Neuronal stem cell (in vitro differentiated cells): ENCODE measurements at regions not wholly inside any gene's neighbourhood (a gene's known extent, or its start where the extent isn't known, plus 50 kb on each side); places are given as distances from the start of the nearest gene placed in this dataset.

Experiments used
- DNase-seq: peaks from one replicate; pipeline ENCODE4 v3.0.0-alpha.2; 2013; ENCODE audit warnings: low spot score
- H2AFZ ChIP-seq: one replicate; pipeline ENCODE4 v1.6.1; 2013; ENCODE audit warnings: mild to moderate bottlenecking, low read length, inconsistent platforms
- H2AK5ac ChIP-seq: 2 replicates; pipeline ENCODE4 v1.6.1; 2013; ENCODE audit warnings: low read depth, mild to moderate bottlenecking, inconsistent platforms, low read length, moderate library complexity, mixed read lengths
- H2BK120ac ChIP-seq: 2 replicates; pipeline ENCODE4 v1.6.1; 2013; ENCODE audit warnings: low read depth, mild to moderate bottlenecking, inconsistent platforms, low read length, moderate library complexity, mixed read lengths
- H2BK12ac ChIP-seq: one replicate; pipeline ENCODE4 v1.6.1; 2013; ENCODE audit warnings: low read length, inconsistent platforms
- H2BK15ac ChIP-seq: 2 replicates; pipeline ENCODE4 v1.6.1; 2013; ENCODE audit warnings: mild to moderate bottlenecking, low read length, inconsistent platforms, mixed read lengths
- H2BK5ac ChIP-seq: one replicate; pipeline ENCODE4 v1.6.1; 2013; ENCODE audit warnings: inconsistent platforms, mild to moderate bottlenecking, low read length, moderate library complexity
- H3K14ac ChIP-seq: one replicate; pipeline ENCODE4 v1.6.1; 2013; ENCODE audit warnings: low read length, inconsistent platforms
- H3K18ac ChIP-seq: 2 replicates; pipeline ENCODE4 v1.6.1; 2013; ENCODE audit warnings: low read length, inconsistent platforms
- H3K23ac ChIP-seq: 2 replicates; pipeline ENCODE4 v1.6.1; 2013; ENCODE audit warnings: low read depth, mild to moderate bottlenecking, mixed read lengths, low read length, inconsistent platforms; ENCODE audit not compliant: poor library complexity
- H3K27ac ChIP-seq: replicated peaks from 3 replicates; pipeline ENCODE4 v1.5.1; 2013; ENCODE audit warnings: low read length, inconsistent platforms
- H3K27me3 ChIP-seq, 3 experiments: 2 replicates each; pipeline ENCODE4 v1.6.1; 2013; ENCODE audit warnings: low read length in 3 of 3, mild to moderate bottlenecking in 2 of 3, inconsistent platforms in 1 of 3, low read depth in 1 of 3, mixed read lengths in 1 of 3, moderate library complexity in 1 of 3; ENCODE audit not compliant: control insufficient read depth in 3 of 3, insufficient read depth in 3 of 3
- H3K36me3 ChIP-seq, 2 donors: replicated peaks in 1 of 2; 2 replicates each; pipeline ENCODE4 v1.6.1; 2013; ENCODE audit warnings: low read length in 2 of 2; ENCODE audit not compliant: control insufficient read depth in 2 of 2, insufficient read depth in 2 of 2
- H3K4ac ChIP-seq: 2 replicates; pipeline ENCODE4 v1.6.1; 2013; ENCODE audit warnings: inconsistent platforms, mild to moderate bottlenecking, low read length, moderate library complexity
- H3K4me1 ChIP-seq, 2 donors: 1 replicate in 1 of 2; 2 replicates in 1 of 2; pipeline ENCODE4 v1.6.1; 2013; ENCODE audit warnings: low read length in 2 of 2, low read depth in 1 of 2; ENCODE audit not compliant: control insufficient read depth in 2 of 2, insufficient read depth in 1 of 2
- H3K4me2 ChIP-seq: one replicate; pipeline ENCODE4 v1.6.1; 2013; ENCODE audit warnings: mild to moderate bottlenecking, low read length, inconsistent platforms; ENCODE audit not compliant: insufficient read depth, poor library complexity, severe bottlenecking
- H3K4me3 ChIP-seq, 2 donors: 2 replicates each; pipeline ENCODE4 v1.5.1; 2013; ENCODE audit warnings: low read length in 2 of 2, mild to moderate bottlenecking in 2 of 2, inconsistent platforms in 1 of 2, moderate library complexity in 1 of 2
- H3K79me1 ChIP-seq: one replicate; pipeline ENCODE4 v1.6.1; 2013; ENCODE audit warnings: low read depth, mild to moderate bottlenecking, inconsistent platforms, low read length, moderate library complexity
- H3K9ac ChIP-seq: one replicate; pipeline ENCODE4 v1.6.1; 2013; ENCODE audit warnings: mild to moderate bottlenecking, low read depth, low read length, inconsistent platforms; ENCODE audit not compliant: poor library complexity
- H3K9me3 ChIP-seq, 2 donors: replicated peaks in 1 of 2; 2 replicates each; pipeline versions ENCODE3 to v1.6.1; 2013; ENCODE audit warnings: low read length in 2 of 2, mild to moderate bottlenecking in 2 of 2, inconsistent platforms in 1 of 2, low read depth in 1 of 2, mixed read lengths in 1 of 2, moderate library complexity in 1 of 2; ENCODE audit not compliant: control insufficient read depth in 2 of 2, insufficient read depth in 1 of 2
- H4K8ac ChIP-seq: one replicate; pipeline ENCODE4 v1.6.1; 2013; ENCODE audit warnings: low read depth, mild to moderate bottlenecking, inconsistent platforms, low read length, moderate library complexity
- H4K91ac ChIP-seq: one replicate; pipeline ENCODE4 v1.6.1; 2013; ENCODE audit warnings: low read length, low read depth, mild to moderate bottlenecking, inconsistent platforms; ENCODE audit not compliant: poor library complexity
- WGBS, 2 donors: extraction: QIAGEN DNeasy Blood & Tissue Kit; methylation state at CpG; one replicate each; pipeline ENCODE4 v1.1.7; 2013; ENCODE audit warnings: missing lambda C conversion rate in 2 of 2, mixed read lengths in 1 of 2; ENCODE audit not compliant: insufficient read length in 2 of 2, insufficient replicate concordance in 1 of 2; ENCODE audit errors: extremely low coverage in 2 of 2; 5-methylcytosine and 5-hydroxymethylcytosine counted together

DNA sequence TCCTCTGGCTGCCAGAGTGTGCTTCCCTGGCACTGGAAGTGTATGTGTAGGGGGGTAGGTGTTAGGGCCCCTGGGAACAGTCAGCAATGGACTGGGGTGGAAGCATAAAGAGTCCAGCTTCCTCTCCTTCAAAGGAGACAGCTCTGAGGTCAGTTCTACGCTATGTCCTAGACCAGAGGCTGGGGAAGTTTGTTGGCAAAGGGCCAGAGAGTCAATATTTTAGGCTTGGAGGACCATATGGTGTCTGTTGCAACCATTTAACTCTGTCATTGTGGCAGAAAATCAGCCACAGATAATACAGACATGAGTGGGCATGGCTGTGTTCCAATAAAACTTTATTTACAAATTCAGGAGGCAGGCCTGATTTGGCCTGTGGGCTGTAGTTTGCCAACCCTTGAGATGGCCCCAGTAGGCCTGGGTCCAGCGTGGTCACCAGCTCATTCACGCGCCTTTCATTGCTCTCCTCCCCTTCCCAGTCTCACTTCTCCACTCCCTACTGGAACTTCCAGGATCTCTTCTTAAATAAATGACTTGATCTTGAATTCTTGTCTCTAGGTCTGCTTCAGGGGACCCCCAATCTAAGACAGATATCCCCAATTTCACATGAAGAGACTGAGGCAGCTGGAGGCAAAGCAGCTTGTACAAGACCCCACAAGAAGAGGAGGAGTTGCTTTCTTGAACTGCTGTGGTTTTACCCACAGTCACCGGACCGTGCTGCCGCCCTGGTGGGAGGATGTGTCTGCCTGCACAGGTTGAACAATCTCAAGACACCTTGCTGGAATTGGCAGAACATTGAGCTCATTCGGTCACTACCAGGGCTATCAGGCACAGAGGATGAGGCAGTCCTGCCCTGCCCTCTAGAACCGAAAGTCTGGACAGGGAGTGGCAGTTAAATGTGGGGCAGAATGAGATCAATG is 162.4 kb upstream of the POU3F1 start:
- Histone ChIP-seq H2BK12ac (no peak overlapping the region), H3K4me2 (no peak overlapping the region), H3K4me1 (no peaks in the 10 kb centered on the region), H3K23ac (no peak overlapping the region), H3K4ac (no peak overlapping the region), H2AFZ (no peak overlapping the region), H3K79me1 (no peaks in the 10 kb centered on the region), H3K4me3 (no peak overlapping the region), H3K36me3 (no peaks in the 10 kb centered on the region), H3K27ac (no peak overlapping the region), H3K14ac (no peak overlapping the region), H3K9ac (no peak overlapping the region), H3K27me3 (peaks cover 0 to 16% (median 0%) of the 10 kb centered on the region in 3 experiments), H3K9me3 (no peaks in the 10 kb centered on the region), H4K8ac (no peak overlapping the region), H4K91ac (no peak overlapping the region), H2BK5ac (no peak overlapping the region), H2BK15ac (no peak overlapping the region), H3K18ac (no peak overlapping the region), H2BK120ac (no peak overlapping the region), H2AK5ac (peak overlapping the region; percentile 14)
- DNase-seq: no peak
- no CpG with 5 or more reads among the region's 9 CpGs for WGBS, 2 donors

GRCh38 chr1:38207906-38208305 is 161.3 kb upstream of the POU3F1 start:
- WGBS, 2 donors: no CpG with 5 or more reads among the region's 4 CpGs
- H2BK120ac ChIP-seq: no peak overlapping the region
- no peak overlapping the region for H3K9ac ChIP-seq

DNA sequence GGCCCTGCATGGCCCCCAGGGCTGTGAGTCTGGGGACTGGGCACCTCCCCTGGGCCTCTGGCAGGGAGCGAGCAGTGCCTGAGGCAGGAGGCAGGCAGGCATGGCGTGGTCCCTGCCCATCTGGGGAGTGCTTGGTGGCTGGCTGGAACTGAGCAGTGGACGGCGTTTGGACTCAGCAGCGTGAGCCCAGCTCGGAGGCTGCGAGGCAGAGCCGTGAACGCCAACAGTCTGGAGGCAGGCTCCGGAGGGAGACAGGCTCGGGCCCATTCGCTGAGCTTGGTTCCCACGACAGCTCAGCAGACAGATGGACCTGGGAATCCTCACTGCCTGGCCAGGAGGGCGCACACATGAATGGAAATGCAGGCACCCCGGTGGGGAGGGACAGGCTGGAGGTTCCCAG is 160.7 kb upstream of the POU3F1 start:
- Histone ChIP-seq H3K4me2 (no peak overlapping the region), H3K9me3 (no peaks in the 10 kb centered on the region), H3K36me3 (no peaks in the 10 kb centered on the region), H2AK5ac (peak overlapping the region; percentile 53), H4K8ac (no peak overlapping the region), H4K91ac (no peak overlapping the region), H3K14ac (peak overlapping the region; percentile 64), H3K9ac (no peak overlapping the region), H3K4ac (peak overlapping the region; percentile 54), H3K4me1 (no peaks in the 10 kb centered on the region), H3K27me3 (peaks cover 0 to 21% (median 0%) of the 10 kb centered on the region in 3 experiments), H2AFZ (no peak overlapping the region), H3K27ac (no peak overlapping the region), H3K23ac (peak overlapping the region; percentile 66), H3K18ac (peak overlapping the region; percentile 74), H2BK5ac (peak overlapping the region; percentile 14), H3K79me1 (no peaks in the 10 kb centered on the region), H2BK120ac (no peak overlapping the region), H2BK15ac (no peak overlapping the region), H3K4me3 (no peak overlapping the region), H2BK12ac (no peak overlapping the region)
- no peak for DNase-seq
- no CpG with 5 or more reads among the region's 15 CpGs for WGBS, 2 donors

More at GRCh38 chr1:38207906-38208305, 161.3 kb upstream of the POU3F1 start:
- peak overlapping the region; percentile 53 for H2AK5ac ChIP-seq
- H3K4me2 ChIP-seq: no peak overlapping the region
- no peak overlapping the region for H3K27ac ChIP-seq
- H3K79me1 ChIP-seq: no peaks in the 10 kb centered on the region
- no peaks in the 10 kb centered on the region for H3K9me3 ChIP-seq
- no peak for DNase-seq
- no peak overlapping the region for H4K91ac ChIP-seq
- H2AFZ ChIP-seq: no peak overlapping the region
- H3K4me3 ChIP-seq: no peak overlapping the region
- peak overlapping the region; percentile 16 for H3K18ac ChIP-seq
- H3K23ac ChIP-seq: no peak overlapping the region
- H3K14ac ChIP-seq: peak overlapping the region; percentile 43
- no peak overlapping the region for H2BK12ac ChIP-seq
- no peaks in the 10 kb centered on the region for H3K4me1 ChIP-seq
- no peak overlapping the region for H3K4ac ChIP-seq
- peak overlapping the region; percentile 14 for H2BK5ac ChIP-seq
- no peak overlapping the region for H4K8ac ChIP-seq
- H2BK15ac ChIP-seq: no peak overlapping the region
- peaks cover 0 to 21% (median 0%) of the 10 kb centered on the region in 3 experiments for H3K27me3 ChIP-seq
- H3K36me3 ChIP-seq: no peaks in the 10 kb centered on the region

GRCh38 chr1:38204698-38205097 is 158.1 kb upstream of the POU3F1 start:
- Histone ChIP-seq H3K4me2 (no peak overlapping the region), H2AFZ (no peak overlapping the region)

More at GRCh38 chr1:38204698-38205097, 158.1 kb upstream of the POU3F1 start:
- WGBS, 2 donors: no CpG with 5 or more reads among the region's 3 CpGs
- H2BK120ac ChIP-seq: no peak overlapping the region
- no peak overlapping the region for H3K27ac ChIP-seq
- H3K4ac ChIP-seq: no peak overlapping the region
- H3K9me3 ChIP-seq: peaks cover 0 to 17% of the 10 kb centered on the region in 2 donors
- no peak overlapping the region for H4K8ac ChIP-seq
- no peaks in the 10 kb centered on the region for H3K36me3 ChIP-seq
- no peak overlapping the region for H4K91ac ChIP-seq
- no peak overlapping the region for H2AK5ac ChIP-seq
- H3K4me3 ChIP-seq: no peak overlapping the region
- no peaks in the 10 kb centered on the region for H3K79me1 ChIP-seq
- H3K14ac ChIP-seq: no peak overlapping the region
- no peak overlapping the region for H2BK15ac ChIP-seq
- H3K23ac ChIP-seq: no peak overlapping the region
- H2BK5ac ChIP-seq: no peak overlapping the region
- H3K18ac ChIP-seq: no peak overlapping the region
- DNase-seq: no peak
- H3K9ac ChIP-seq: no peak overlapping the region
- peaks cover 0 to 21% (median 0%) of the 10 kb centered on the region in 3 experiments for H3K27me3 ChIP-seq
- no peak overlapping the region for H2BK12ac ChIP-seq
- H3K4me1 ChIP-seq: no peaks in the 10 kb centered on the region
